NCI-H510A (cell line): ENCODE measurements at regions not wholly inside any gene's neighbourhood (a gene's known extent, or its start where the extent isn't known, plus 50 kb on each side); places are given as distances from the start of the nearest gene placed in this dataset.

ENCODE experiments used
- DNase-seq: peaks from one replicate; lab custom pipeline; 2025; lab: John Stamatoyannopoulos, UW

GRCh38 chr1:29812408-29813135 is 576.2 kb downstream of the PTPRU start:
- no peak for DNase-seq

GRCh38 chr1:29811727-29812407 is 575.5 kb downstream of the PTPRU start:
- no peak for DNase-seq

- no peak for DNase-seq
Observed at GRCh38 chr1:29811247-29811646, 574.9 kb downstream of the PTPRU start.

GRCh38 chr1:29810121-29811120 is 574.1 kb downstream of the PTPRU start:
- DNase-seq: no peak

GRCh38 chr1:29809446-29810120 is 573.3 kb downstream of the PTPRU start:
- no peak for DNase-seq

- DNase-seq: no peak
Observed at GRCh38 chr1:29808141-29808995, 572.0 kb downstream of the PTPRU start.

GRCh38 chr1:29807689-29808088 is 571.4 kb downstream of the PTPRU start:
- no peak for DNase-seq

GRCh38 chr1:29806646-29807319 is 570.5 kb downstream of the PTPRU start:
- DNase-seq: no peak

- DNase-seq: no peak
Observed at GRCh38 chr1:29805896-29806160, 569.5 kb downstream of the PTPRU start.

GRCh38 chr1:29805122-29805895 is 569.0 kb downstream of the PTPRU start:
- no peak for DNase-seq

- no peak for DNase-seq
Observed at GRCh38 chr1:29804181-29804899, 568.0 kb downstream of the PTPRU start.

GRCh38 chr1:29803486-29803885 is 567.2 kb downstream of the PTPRU start:
- no peak for DNase-seq

- DNase-seq: peak; percentile 23
Observed at GRCh38 chr1:29802181-29803068, 566.1 kb downstream of the PTPRU start.

- DNase-seq: no peak
Observed at GRCh38 chr1:29801561-29801973, 565.2 kb downstream of the PTPRU start.

- no peak for DNase-seq
Observed at GRCh38 chr1:29801003-29801402, 564.7 kb downstream of the PTPRU start.

GRCh38 chr1:29800522-29800956 is 564.2 kb downstream of the PTPRU start:
- no peak for DNase-seq

- no peak for DNase-seq
Observed at GRCh38 chr1:29800120-29800519, 563.8 kb downstream of the PTPRU start.
